OCI-M1 (cell line): ENCODE measurements at regions not wholly inside any gene's neighbourhood (a gene's known extent, or its start where the extent isn't known, plus 50 kb on each side); places are given as distances from the start of the nearest gene placed in this dataset.

Source experiments
- DNase-seq: peaks from one replicate; lab custom pipeline; 2025; lab: John Stamatoyannopoulos, UW

GRCh38 chr1:164155347-164155746, 403.6 kb upstream of the PBX1 start:
- DNase-seq, result no peak

GRCh38 chr1:164163289-164163849, 395.6 kb upstream of the PBX1 start:
- no peak for DNase-seq

DNA sequence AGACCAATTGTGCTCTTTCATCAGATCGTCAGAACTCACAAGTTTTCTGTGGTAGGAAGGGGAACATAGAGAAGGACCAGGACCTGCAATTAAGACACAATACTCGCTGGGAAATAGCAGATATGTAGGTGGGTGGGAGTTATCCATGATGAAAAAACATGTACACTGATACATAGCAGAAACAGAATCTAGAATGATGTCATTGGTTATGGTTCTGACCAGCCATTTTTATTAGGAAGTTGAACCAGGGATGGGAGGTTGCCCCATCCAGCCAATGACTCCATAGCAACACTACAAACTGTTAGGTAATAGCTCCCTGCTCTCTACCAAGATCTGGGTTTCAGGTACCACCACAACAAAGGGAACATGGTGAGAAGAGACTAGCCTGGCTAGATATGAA, 393.5 kb upstream of the PBX1 start:
- no peak for DNase-seq

- peak; percentile 46 for DNase-seq
Observed at GRCh38 chr1:164166454-164166853, 392.5 kb upstream of the PBX1 start.

DNA sequence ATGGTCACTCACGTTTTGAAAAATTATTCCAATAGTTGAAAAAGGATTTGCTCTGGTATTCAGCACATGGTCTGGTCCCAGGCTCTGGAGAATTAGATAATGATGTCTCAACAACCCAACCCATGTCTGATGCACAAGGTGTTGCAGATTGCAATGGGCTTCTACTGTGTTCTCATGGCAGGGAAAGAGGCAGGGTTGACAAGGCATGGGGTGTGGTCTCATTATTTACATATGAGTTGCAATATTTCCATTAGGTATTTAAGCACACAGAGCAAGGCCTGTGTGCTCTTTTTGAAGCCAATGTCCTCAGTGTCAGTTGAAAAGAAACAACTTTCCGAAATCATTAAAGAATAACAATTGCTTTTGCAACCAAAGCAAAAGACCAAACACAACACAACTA, 381.9 kb upstream of the PBX1 start:
- no peak for DNase-seq

DNA sequence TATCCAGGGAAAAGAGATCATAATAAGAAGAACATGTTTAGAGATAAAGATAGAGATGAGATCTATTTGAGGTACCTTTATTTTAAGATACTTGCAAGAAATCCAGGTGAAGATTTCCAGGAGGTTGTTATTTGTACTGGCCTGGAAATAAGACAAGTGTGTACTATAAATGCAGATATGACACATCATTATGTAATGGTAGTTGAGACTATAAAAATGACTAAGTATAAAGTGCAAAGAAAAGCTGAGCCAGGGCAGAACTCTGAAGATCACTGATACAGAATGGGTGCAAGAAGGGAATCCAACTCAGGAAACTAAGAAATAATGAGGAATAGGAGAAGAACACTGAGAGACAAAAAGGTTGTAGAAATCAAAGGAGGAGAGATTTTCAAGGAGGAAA, 378.2 kb upstream of the PBX1 start:
- no peak for DNase-seq

DNA sequence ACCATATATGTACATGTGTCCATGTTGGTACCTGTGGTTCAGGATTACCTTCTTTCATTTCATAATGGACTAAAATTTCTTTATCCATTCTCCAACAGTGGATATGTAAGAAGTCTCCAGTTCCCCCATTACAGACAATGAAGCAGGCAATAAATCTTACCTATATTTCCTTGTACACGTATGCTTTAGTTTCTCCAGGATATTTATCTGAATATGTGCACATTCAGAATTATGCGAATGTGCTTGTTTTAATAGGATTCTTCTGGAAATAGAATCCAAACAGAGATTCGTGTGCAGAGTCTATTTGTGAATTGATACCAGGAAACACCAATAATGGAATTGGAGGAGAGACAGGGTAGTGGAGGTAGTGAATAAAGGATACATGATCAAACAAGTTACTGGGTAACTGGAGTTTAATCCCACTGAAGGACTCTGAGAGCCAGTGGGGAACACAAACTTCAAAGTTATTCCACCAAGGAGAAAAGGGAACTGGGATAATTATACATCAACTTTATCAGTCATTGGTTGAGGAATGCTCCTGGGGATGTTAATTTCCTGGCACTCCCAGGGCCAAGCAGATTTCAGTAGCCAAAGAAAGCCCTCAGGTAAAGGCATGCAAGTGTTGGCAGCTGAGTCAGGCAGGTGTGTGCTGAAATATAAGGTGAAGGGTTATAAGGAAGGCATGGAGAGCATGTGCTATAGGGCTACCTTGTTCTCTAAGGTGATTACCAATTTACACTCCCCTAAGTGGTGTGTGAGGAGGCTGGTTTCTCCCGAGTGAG, 374.9 kb upstream of the PBX1 start:
- no peak for DNase-seq

GRCh38 chr1:164186881-164187280, 372.1 kb upstream of the PBX1 start:
- DNase-seq, result no peak

GRCh38 chr1:164188497-164188896, 370.5 kb upstream of the PBX1 start:
- DNase-seq, result no peak

- no peak for DNase-seq
Observed at GRCh38 chr1:164191191-164191590, 367.8 kb upstream of the PBX1 start.

DNA sequence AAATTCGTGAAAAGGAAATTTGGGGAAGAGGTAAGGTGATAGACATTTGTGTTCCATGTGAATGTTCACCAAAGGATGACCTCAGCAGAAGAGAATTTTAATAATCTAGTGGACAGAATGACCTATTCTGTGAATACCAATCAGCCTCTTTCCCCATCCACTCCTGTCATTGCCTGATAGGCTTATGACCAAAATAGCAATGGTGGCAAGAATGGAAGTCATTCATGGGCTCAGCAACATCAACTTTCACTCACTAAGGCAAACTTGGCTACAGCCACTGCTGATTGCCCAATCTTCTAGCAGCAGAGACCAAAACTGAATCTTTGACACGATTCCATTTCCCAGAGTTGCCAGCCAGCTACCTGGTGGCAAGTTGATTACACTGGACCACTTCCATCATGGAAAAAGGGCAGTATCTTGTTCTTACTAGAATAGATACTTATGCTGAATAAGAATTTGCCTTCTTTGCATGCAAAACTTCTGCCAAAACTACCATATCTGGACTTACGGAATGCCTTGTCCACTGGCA, 348.7 kb upstream of the PBX1 start:
- DNase-seq, result no peak

DNA sequence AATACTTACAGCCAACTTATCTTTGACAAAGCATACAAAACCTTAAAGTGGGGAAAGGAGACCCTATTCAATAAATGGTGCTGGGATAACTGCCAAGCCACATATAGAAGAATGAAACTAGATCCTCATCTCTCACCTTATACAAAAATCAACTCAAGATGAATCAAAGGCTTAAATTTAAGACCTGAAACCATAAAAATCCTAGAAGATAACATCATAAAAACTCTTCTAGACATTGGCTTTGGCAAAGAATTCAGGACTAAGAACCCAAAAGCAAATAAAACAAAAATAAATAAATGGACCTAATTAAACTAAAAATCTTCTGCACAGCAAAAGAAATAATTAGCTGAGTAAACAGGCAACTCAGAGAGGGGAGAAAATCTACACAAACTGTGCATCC, 335.6 kb upstream of the PBX1 start:
- DNase-seq, result no peak

DNA sequence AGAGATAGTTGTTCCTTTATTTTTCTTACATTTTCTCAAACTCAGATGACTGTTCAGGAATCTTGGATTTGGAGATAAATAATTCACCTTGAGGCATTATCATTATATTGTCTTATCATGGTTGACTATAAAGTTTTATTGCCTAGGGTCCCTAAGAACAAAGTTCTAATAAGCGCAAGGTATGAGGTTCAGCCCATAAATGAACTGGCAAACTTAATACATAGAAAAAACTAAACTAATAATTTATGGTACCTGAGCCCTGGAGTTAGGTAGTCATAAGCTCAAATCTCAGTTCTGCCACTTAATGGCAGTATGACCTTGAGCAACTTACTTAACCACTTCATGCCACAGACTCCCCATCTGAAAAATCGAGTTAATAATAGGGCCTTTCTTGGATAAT, 334.0 kb upstream of the PBX1 start:
- DNase-seq, result no peak

DNA sequence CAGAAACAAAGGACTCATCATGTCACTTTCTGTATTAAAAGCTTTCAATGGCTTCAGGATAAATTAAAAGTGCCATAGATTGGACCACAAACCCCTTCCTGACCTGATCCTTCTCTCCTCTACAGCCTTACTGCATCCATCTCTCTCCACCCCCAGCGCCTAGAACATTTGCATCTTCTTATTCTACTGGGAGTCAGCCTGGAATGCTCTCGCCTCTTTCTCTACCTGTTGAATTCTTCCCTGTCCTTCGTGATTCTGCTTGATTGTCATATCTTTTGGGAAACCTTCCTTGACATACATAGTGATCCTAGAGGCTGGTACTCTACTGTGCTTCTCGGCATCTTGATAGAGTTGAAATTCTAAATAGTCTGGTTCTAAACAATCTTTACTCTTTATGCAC, 332.0 kb upstream of the PBX1 start:
- no peak for DNase-seq

GRCh38 chr1:164228928-164229327, 330.1 kb upstream of the PBX1 start:
- no peak for DNase-seq

DNA sequence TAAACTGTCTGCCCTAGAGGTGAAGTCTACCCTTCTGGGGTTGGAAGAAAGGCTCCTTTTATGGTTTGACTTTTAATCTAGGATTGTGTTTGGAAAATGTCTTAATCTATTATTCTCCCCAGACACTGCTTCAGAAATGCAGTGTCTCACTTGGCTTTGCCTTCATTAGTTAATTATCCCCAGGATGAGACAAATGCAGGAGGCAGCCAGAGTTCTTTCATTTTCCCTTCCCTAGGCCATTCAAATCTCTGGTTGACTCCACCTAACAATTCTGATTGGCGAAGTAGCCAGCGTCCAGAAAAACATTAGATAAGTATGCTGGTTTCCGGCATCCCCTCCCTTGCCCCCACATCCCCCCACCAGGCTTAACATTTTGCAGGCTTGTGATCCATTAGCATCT, 325.8 kb upstream of the PBX1 start:
- DNase-seq, result peak; percentile 18

GRCh38 chr1:164240081-164240480, 318.9 kb upstream of the PBX1 start:
- DNase-seq, result peak; percentile 23

- no peak for DNase-seq
Observed at GRCh38 chr1:164250365-164250764, 308.6 kb upstream of the PBX1 start.

DNA sequence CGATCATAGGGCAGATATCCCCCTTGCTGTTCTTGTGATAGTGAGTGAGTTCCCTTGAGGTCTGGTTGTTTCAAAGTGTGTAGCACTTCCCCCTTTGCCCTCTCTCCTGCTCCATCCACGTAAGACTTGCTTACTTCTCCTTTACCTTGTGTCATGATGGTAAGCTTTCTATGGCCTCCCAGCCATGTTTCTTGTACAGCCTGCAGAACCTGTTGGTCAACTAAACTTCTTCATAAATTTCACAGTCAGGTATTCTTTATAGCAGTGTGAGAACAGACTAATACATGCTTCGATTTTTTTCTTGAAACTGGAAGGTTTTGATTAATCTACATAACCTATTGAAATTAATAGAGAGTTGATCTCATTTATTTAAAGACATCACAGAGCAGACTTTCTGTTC, 302.5 kb upstream of the PBX1 start:
- peak; percentile 8 for DNase-seq

DNA sequence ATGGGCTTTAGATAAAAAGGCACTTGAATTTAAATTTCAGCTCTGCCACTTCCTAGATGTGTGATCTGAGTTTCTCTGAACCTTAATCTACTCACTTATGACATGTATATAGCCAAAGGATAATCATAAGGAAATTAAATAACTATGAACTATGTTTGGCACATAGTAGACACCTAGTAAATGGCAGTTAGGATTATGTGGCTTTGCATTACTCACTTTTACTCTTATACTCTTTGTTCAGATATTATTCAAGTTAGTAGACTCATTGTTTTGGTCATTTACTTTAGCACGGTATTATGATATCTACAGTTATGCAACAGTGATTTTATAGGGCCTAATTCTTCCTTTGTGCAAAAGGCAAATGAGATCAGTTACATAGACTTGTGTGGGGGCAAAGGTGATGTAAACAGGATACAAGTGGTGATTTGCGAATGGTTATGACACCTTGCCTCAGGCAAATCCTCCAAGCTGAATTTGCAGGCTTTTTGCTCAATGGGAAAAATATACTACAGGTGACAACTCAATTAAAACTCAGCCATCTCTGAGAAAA, 297.2 kb upstream of the PBX1 start:
- no peak for DNase-seq

DNA sequence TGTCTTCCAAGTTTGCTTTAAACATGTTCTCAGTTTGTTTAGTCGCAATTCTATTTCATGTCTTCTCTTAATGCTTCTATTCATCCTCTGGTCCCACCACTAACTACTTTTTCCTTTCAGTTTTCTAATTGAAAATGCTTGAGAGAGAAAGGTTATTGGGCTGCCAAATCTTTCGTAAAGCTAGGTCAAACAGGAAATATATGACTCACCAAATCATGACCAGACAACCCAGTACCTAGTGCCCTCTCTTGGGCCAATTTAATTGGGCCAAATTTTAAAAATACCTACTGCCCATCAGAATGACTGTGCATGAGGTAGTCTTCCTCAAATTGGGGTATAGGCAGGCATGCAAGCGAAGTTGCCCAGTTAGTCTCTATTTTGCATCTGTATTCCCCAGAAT, 295.4 kb upstream of the PBX1 start:
- DNase-seq, result peak; percentile 24

DNA sequence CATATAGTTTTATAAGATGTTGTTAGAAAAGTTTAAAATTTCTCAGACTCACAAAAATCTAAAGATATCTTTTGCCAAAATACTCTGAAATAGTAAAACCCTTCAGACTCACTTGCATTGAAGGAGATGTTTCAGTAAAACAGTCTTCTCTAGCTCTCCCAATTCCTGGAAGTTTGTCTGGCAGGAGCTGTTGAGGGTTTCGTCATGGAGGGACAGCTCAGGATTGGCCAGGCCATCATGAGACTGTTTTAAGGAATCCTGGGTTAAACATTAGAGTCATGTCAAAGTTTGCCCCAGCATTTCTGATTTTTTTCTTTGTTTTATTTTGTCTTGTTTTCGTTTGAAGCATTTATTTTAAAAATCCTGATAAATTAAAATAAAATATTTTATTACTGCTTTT, 293.8 kb upstream of the PBX1 start:
- DNase-seq, result peak; percentile 25

DNA sequence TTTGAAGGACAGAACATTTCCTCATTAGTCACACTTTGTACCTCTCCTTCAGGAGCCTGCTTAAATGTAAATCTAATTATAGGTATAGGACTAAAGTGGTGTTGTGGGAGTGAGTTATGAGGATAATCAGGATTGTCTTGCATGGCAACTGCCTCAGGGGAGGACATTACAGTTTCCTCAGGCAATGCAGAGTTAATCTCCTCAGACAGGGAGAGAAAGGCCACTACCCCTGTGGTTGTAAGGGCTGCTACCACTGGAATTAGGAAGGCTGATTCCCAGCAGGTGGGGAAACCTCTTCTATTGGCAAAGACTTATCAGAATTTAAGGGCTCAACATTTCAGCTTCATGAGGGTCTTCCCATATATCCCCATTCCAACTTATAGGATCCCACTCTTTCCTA, 286.8 kb upstream of the PBX1 start:
- DNase-seq, result no peak

DNA sequence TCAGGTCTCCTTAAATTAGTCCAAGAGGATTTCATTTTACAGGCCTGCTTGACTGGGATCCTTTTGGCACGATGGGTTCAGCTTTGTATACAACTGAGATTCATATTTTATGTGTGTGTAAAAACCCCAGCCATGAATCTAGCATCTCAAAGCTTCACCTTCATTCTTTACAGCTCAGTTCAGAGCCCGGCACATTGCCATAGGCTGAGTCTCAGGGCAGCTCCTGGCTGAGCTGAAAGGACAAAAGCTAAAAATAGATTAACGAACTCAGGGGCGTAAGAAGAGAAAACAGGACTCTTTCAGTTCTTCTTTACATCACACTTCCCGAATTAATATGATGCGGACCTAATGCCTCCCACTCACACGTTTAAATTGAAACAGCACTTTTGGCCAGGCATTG, 262.8 kb upstream of the PBX1 start:
- peak; percentile 48 for DNase-seq
